BLaER1 (cell line): ENCODE measurements at regions not wholly inside any gene's neighbourhood (a gene's known extent, or its start where the extent isn't known, plus 50 kb on each side); places are given as distances from the start of the nearest gene placed in this dataset.
"Not testable (repeated sequence)": the region's sequence is repeated elsewhere in the genome, so short reads cannot be mapped to it uniquely, and the experiment has no call there.

Source experiments
- H3K27ac ChIP-seq: shearing (Covaris generic); formaldehyde crosslinking; 2 replicates; pipeline ENCODE4 v1.8.1; 2022
- H3K27me3 ChIP-seq: shearing (Covaris generic); formaldehyde crosslinking; 2 replicates; pipeline ENCODE4 v1.8.1; 2022
- H3K36me3 ChIP-seq: shearing (Covaris generic); formaldehyde crosslinking; 2 replicates; pipeline ENCODE4 v1.8.1; 2022
- H3K4me1 ChIP-seq: shearing (Covaris generic); formaldehyde crosslinking; 2 replicates; pipeline ENCODE4 v1.8.1; 2022
- H3K4me2 ChIP-seq: shearing (Covaris generic); formaldehyde crosslinking; 2 replicates; pipeline ENCODE4 v1.8.1; 2022
- H3K4me3 ChIP-seq: shearing (Covaris generic); formaldehyde crosslinking; 2 replicates; pipeline ENCODE4 v1.8.1; 2022
- H3K9ac ChIP-seq: shearing (Covaris generic); formaldehyde crosslinking; 2 replicates; pipeline ENCODE4 v1.8.1; 2022
- H3K9me3 ChIP-seq: shearing (Covaris generic); formaldehyde crosslinking; 2 replicates; pipeline ENCODE4 v1.8.1; 2022
- H4K20me1 ChIP-seq: shearing (Covaris generic); formaldehyde crosslinking; 2 replicates; pipeline ENCODE4 v1.8.1; 2022
- Cebpa-rat ChIP-seq: shearing (Covaris generic); IDR thresholded peaks from 2 replicates; pipeline ENCODE4 v1.8.1; 2022

- H3K9me3 ChIP-seq = peaks cover 45% of the 10 kb centered on the region
- H3K36me3 ChIP-seq = peaks cover 84% of the 10 kb centered on the region
- not testable (repeated sequence) for H3K4me2 ChIP-seq, H3K4me3 ChIP-seq, H4K20me1 ChIP-seq, H3K9ac ChIP-seq, H3K27ac ChIP-seq, H3K27me3 ChIP-seq, H3K4me1 ChIP-seq
Measured at GRCh38 chr3:197618408-197618807, 62.6 kb upstream of the BDH1 start.

- TF ChIP-seq Cebpa-rat = no peak
- no peaks in the 10 kb centered on the region for H4K20me1 ChIP-seq
- no peak overlapping the region for H3K4me3 ChIP-seq
- no peaks in the 10 kb centered on the region for H3K27me3 ChIP-seq
- peaks cover 63% of the 10 kb centered on the region for H3K9me3 ChIP-seq
- no peaks in the 10 kb centered on the region for H3K4me1 ChIP-seq
- peaks cover 98% of the 10 kb centered on the region for H3K36me3 ChIP-seq
- no peak overlapping the region for H3K9ac ChIP-seq
- H3K4me2 ChIP-seq = no peak overlapping the region
- H3K27ac ChIP-seq = no peak overlapping the region
Measured at GRCh38 chr3:197615430-197615829, 59.7 kb upstream of the BDH1 start.

GRCh38 chr3:197614134-197614533 is 58.4 kb upstream of the BDH1 start:
- H3K9ac ChIP-seq, H3K27ac ChIP-seq, H3K4me1 ChIP-seq, H3K27me3 ChIP-seq, H4K20me1 ChIP-seq, H3K4me3 ChIP-seq, H3K4me2 ChIP-seq: not testable (repeated sequence)
- Histone ChIP-seq H3K9me3 (peaks cover 65% of the 10 kb centered on the region), H3K36me3 (peaks cover 96% of the 10 kb centered on the region)

- no peak overlapping the region for H3K4me3 ChIP-seq
- no peak for TF ChIP-seq Cebpa-rat
- H3K4me1 ChIP-seq = no peaks in the 10 kb centered on the region
- no peaks in the 10 kb centered on the region for H4K20me1 ChIP-seq
- no peaks in the 10 kb centered on the region for H3K27me3 ChIP-seq
- no peak overlapping the region for H3K9ac ChIP-seq
- H3K4me2 ChIP-seq = no peak overlapping the region
- peaks cover 96% of the 10 kb centered on the region for H3K36me3 ChIP-seq
- no peak overlapping the region for H3K27ac ChIP-seq
- H3K9me3 ChIP-seq = peaks cover 63% of the 10 kb centered on the region
Measured at GRCh38 chr3:197613199-197613598, 57.4 kb upstream of the BDH1 start.

- Histone ChIP-seq H4K20me1 (no peaks in the 10 kb centered on the region), H3K27me3 (no peaks in the 10 kb centered on the region), H3K4me2 (no peak overlapping the region), H3K4me1 (no peaks in the 10 kb centered on the region), H3K36me3 (peaks cover 98% of the 10 kb centered on the region), H3K9me3 (peaks cover 47% of the 10 kb centered on the region), H3K9ac (no peak overlapping the region), H3K4me3 (no peak overlapping the region), H3K27ac (no peak overlapping the region)
- TF ChIP-seq Cebpa-rat = no peak
Measured at GRCh38 chr3:197611255-197611654, 55.5 kb upstream of the BDH1 start.

- Histone ChIP-seq H3K4me1 (no peaks in the 10 kb centered on the region), H3K9me3 (peaks cover 32% of the 10 kb centered on the region), H3K27me3 (no peaks in the 10 kb centered on the region), H3K27ac (no peak overlapping the region), H4K20me1 (no peaks in the 10 kb centered on the region), H3K9ac (no peak overlapping the region), H3K36me3 (peaks cover 80% of the 10 kb centered on the region), H3K4me3 (no peak overlapping the region), H3K4me2 (no peak overlapping the region)
- TF ChIP-seq Cebpa-rat = no peak
Measured at GRCh38 chr3:197606468-197606867, 50.7 kb upstream of the BDH1 start.
